GM18519 (cell line): ENCODE measurements at regions not wholly inside any gene's neighbourhood (a gene's known extent, or its start where the extent isn't known, plus 50 kb on each side); places are given as distances from the start of the nearest gene placed in this dataset.

ENCODE experiments used
- ATAC-seq: cut with Tn5 transposase; IDR thresholded peaks from one replicate; pipeline ENCODE4 v1.9.1; 2021; ENCODE audit warnings: mild to moderate bottlenecking, moderate library complexity; ENCODE audit not compliant: unreplicated experiment, low FRiP score

GRCh38 chr13:70432276-70432805 is 324.1 kb upstream of the KLHL1 start:
- no peak for ATAC-seq

- ATAC-seq, result no peak
These were observed 322.0 kb upstream of the KLHL1 start for GRCh38 chr13:70430256-70430655.

GRCh38 chr13:70424928-70425327 is 316.7 kb upstream of the KLHL1 start:
- ATAC-seq, result no peak

GRCh38 chr13:70424428-70424827 is 316.2 kb upstream of the KLHL1 start:
- no peak for ATAC-seq

GRCh38 chr13:70415136-70415535 is 306.9 kb upstream of the KLHL1 start:
- no peak for ATAC-seq

GRCh38 chr13:70408865-70409264 is 300.6 kb upstream of the KLHL1 start:
- ATAC-seq, result no peak

- no peak for ATAC-seq
These were observed 299.2 kb upstream of the KLHL1 start for GRCh38 chr13:70407486-70407885.

GRCh38 chr13:70405266-70405665 is 297.0 kb upstream of the KLHL1 start:
- ATAC-seq, result no peak

GRCh38 chr13:70394031-70394548 is 285.8 kb upstream of the KLHL1 start:
- no peak for ATAC-seq

GRCh38 chr13:70391678-70392077 is 283.4 kb upstream of the KLHL1 start:
- ATAC-seq, result no peak

- ATAC-seq, result no peak
These were observed 282.7 kb upstream of the KLHL1 start for GRCh38 chr13:70390968-70391367.

- no peak for ATAC-seq
These were observed 281.8 kb upstream of the KLHL1 start for GRCh38 chr13:70390064-70390463.

GRCh38 chr13:70388935-70389334 is 280.7 kb upstream of the KLHL1 start:
- ATAC-seq, result no peak

- no peak for ATAC-seq
These were observed 278.7 kb upstream of the KLHL1 start for GRCh38 chr13:70386919-70387318.

GRCh38 chr13:70385852-70386251 is 277.6 kb upstream of the KLHL1 start:
- ATAC-seq, result no peak

- no peak for ATAC-seq
These were observed 275.9 kb upstream of the KLHL1 start for GRCh38 chr13:70384156-70384555.

GRCh38 chr13:70380809-70381208 is 272.6 kb upstream of the KLHL1 start:
- ATAC-seq, result no peak

GRCh38 chr13:70375718-70376117 is 267.5 kb upstream of the KLHL1 start:
- no peak for ATAC-seq

- ATAC-seq, result no peak
These were observed 262.7 kb upstream of the KLHL1 start for GRCh38 chr13:70370924-70371323.

GRCh38 chr13:70366720-70367119 is 258.5 kb upstream of the KLHL1 start:
- no peak for ATAC-seq

- ATAC-seq, result no peak
These were observed 255.7 kb upstream of the KLHL1 start for GRCh38 chr13:70363991-70364390.

- ATAC-seq, result no peak
These were observed 254.7 kb upstream of the KLHL1 start for GRCh38 chr13:70362820-70363570.
